Keratinocyte (primary cell): ENCODE measurements at regions not wholly inside any gene's neighbourhood (a gene's known extent, or its start where the extent isn't known, plus 50 kb on each side); places are given as distances from the start of the nearest gene placed in this dataset.

ENCODE experiments used
- DNase-seq: peaks from one replicate; pipeline ENCODE4 v3.0.0-alpha.2; 2011; ENCODE audit warnings: low read depth, missing footprints, low spot score
- FAIRE-seq: peaks from 2 replicates; lab custom pipeline; 2011; peaks lifted over from hg19 to GRCh38; lab: Jason Lieb, UNC
- H2AFZ ChIP-seq: 2 replicates; pipeline ENCODE4 v1.6.0; 2012; ENCODE audit warnings: low read length, control low read depth, inconsistent platforms; ENCODE audit not compliant: control insufficient read depth
- H3K27ac ChIP-seq: 2 replicates; pipeline ENCODE4 v1.5.1; 2011; ENCODE audit warnings: low read length; ENCODE audit not compliant: control insufficient read depth, insufficient read depth
- H3K27me3 ChIP-seq: 3 replicates; pipeline ENCODE4 v1.6.0; 2011; ENCODE audit warnings: low read length; ENCODE audit not compliant: control insufficient read depth, insufficient read depth; ENCODE audit errors: extremely low read depth
- H3K36me3 ChIP-seq, 2 experiments: 2 replicates in 1 of 2; 3 replicates in 1 of 2; pipeline ENCODE4 v1.5.1; 2011; ENCODE audit warnings: low read length in 2 of 2, mild to moderate bottlenecking in 1 of 2; ENCODE audit not compliant: control insufficient read depth in 2 of 2, insufficient read depth in 2 of 2; ENCODE audit errors: extremely low read depth in 1 of 2
- H3K4me1 ChIP-seq: 3 replicates; pipeline ENCODE4 v1.5.1; 2011; ENCODE audit warnings: low read length; ENCODE audit not compliant: control insufficient read depth, insufficient read depth; ENCODE audit errors: extremely low read depth
- H3K4me2 ChIP-seq: 3 replicates; pipeline ENCODE4 v1.6.0; 2011; ENCODE audit warnings: low read depth, low read length; ENCODE audit not compliant: control insufficient read depth, insufficient read depth; ENCODE audit errors: extremely low read depth
- H3K4me3 ChIP-seq, 3 experiments: fragments of 200-600 bp in 1 of 3; sonication (generic) in 1 of 3; 2 replicates in 2 of 3; 3 replicates in 1 of 3; pipeline ENCODE4 v1.5.1; 2011 to 2016; ENCODE audit warnings: low read length in 3 of 3, mild to moderate bottlenecking in 3 of 3, control low read depth in 2 of 3, inconsistent platforms in 1 of 3, low read depth in 1 of 3, mixed read lengths in 1 of 3, mixed run types in 1 of 3, moderate library complexity in 1 of 3; ENCODE audit not compliant: control insufficient read depth in 2 of 3, insufficient read depth in 2 of 3; ENCODE audit errors: extremely low read depth in 1 of 3
- H3K79me2 ChIP-seq: 2 replicates; pipeline ENCODE4 v1.6.0; 2012; ENCODE audit warnings: low read length; ENCODE audit not compliant: control insufficient read depth, insufficient read depth
- H3K9ac ChIP-seq: 3 replicates; pipeline ENCODE4 v1.6.0; 2011; ENCODE audit warnings: low read length; ENCODE audit not compliant: control insufficient read depth, insufficient read depth; ENCODE audit errors: extremely low read depth
- H3K9me1 ChIP-seq: 3 replicates; pipeline ENCODE4 v1.6.0; 2011; ENCODE audit warnings: low read length; ENCODE audit not compliant: control insufficient read depth, insufficient read depth; ENCODE audit errors: extremely low read depth
- H3K9me3 ChIP-seq: 2 replicates; pipeline ENCODE4 v1.5.1; 2012; ENCODE audit warnings: low read depth, low read length; ENCODE audit not compliant: control insufficient read depth
- H4K20me1 ChIP-seq: 3 replicates; pipeline ENCODE4 v1.6.0; 2011; ENCODE audit warnings: low read length; ENCODE audit not compliant: control insufficient read depth, insufficient read depth; ENCODE audit errors: extremely low read depth
- EZH2 ChIP-seq: IDR thresholded peaks from one replicate; pipeline ENCODE4 v1.6.1; 2012; ENCODE audit warnings: inconsistent platforms, mild to moderate bottlenecking, low read length, moderate library complexity
- dilution Hi-C: fragments of 300-500 bp; cut with MboI; formaldehyde crosslinking; loops from one replicate; pipeline ENCODE4 v1.7.0; 2020; ENCODE audit warnings: low sequenced_read_pairs; ENCODE audit not compliant: extremely low pct_ligation_motif_present
- TF ChIP-seq, protein P1 (sequence below), 3 experiments: IDR thresholded peaks in 1 of 3; conservative IDR thresholded peaks in 1 of 3; optimal IDR thresholded peaks in 1 of 3; 2 replicates in 2 of 3; 3 replicates in 1 of 3; pipeline versions ENCODE3 to v1.5.1; 2011; ENCODE audit warnings: low read length in 3 of 3, mild to moderate bottlenecking in 3 of 3, moderate library complexity in 2 of 3, control low read depth in 1 of 3, inconsistent platforms in 1 of 3; ENCODE audit not compliant: insufficient read depth in 2 of 3; ENCODE audit errors: extremely low read depth in 1 of 3

DNA sequence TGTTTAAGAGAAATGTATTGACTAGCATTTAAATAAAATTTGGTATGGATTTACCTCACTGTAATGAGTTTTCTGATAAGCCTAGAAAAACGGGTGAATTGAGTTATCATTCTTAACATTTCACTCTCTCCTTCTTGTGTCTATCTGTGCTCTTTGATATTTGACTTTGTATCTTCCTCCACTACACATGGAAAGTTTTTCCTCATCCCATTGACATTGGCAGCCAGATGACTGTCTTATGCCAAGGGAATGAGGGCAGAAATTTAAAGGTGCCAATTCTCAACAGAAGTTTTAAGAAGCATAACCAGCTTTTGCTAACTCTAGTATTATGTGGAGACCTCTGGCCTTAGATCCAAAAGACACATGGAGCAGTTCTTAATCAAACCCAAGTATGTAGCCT is 376.6 kb downstream of the DSEL start:
- H3K9me3 ChIP-seq, result no peaks in the 10 kb centered on the region
- no peak overlapping the region for H2AFZ ChIP-seq
- no peak for TF ChIP-seq EZH2
- TF ChIP-seq, protein P1, sequence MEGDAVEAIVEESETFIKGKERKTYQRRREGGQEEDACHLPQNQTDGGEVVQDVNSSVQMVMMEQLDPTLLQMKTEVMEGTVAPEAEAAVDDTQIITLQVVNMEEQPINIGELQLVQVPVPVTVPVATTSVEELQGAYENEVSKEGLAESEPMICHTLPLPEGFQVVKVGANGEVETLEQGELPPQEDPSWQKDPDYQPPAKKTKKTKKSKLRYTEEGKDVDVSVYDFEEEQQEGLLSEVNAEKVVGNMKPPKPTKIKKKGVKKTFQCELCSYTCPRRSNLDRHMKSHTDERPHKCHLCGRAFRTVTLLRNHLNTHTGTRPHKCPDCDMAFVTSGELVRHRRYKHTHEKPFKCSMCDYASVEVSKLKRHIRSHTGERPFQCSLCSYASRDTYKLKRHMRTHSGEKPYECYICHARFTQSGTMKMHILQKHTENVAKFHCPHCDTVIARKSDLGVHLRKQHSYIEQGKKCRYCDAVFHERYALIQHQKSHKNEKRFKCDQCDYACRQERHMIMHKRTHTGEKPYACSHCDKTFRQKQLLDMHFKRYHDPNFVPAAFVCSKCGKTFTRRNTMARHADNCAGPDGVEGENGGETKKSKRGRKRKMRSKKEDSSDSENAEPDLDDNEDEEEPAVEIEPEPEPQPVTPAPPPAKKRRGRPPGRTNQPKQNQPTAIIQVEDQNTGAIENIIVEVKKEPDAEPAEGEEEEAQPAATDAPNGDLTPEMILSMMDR (optimal IDR thresholded peaks at IDR 0.05 in 1 of 3, IDR thresholded peaks at IDR 0.05 in 1 of 3, conservative IDR thresholded peaks at IDR 0.05 in 1 of 3; ENCODE audit: extremely low read depth in 1 of 3, insufficient read depth in 2 of 3, low read length in 3 of 3), result no peak
- no peak overlapping the region for H3K4me2 ChIP-seq
- FAIRE-seq, result no peak
- no peaks in the 10 kb centered on the region for H3K4me1 ChIP-seq
- no peaks in the 10 kb centered on the region for H4K20me1 ChIP-seq
- H3K36me3 ChIP-seq, result no peaks in the 10 kb centered on the region
- dilution Hi-C loops, result no loop called here
- H3K27ac ChIP-seq, result no peak overlapping the region
- DNase-seq, result no peak
- H3K9me1 ChIP-seq, result no peaks in the 10 kb centered on the region
- H3K4me3 ChIP-seq, result no peak overlapping the region
- H3K9ac ChIP-seq, result no peak overlapping the region
- no peaks in the 10 kb centered on the region for H3K79me2 ChIP-seq
- no peaks in the 10 kb centered on the region for H3K27me3 ChIP-seq

DNA sequence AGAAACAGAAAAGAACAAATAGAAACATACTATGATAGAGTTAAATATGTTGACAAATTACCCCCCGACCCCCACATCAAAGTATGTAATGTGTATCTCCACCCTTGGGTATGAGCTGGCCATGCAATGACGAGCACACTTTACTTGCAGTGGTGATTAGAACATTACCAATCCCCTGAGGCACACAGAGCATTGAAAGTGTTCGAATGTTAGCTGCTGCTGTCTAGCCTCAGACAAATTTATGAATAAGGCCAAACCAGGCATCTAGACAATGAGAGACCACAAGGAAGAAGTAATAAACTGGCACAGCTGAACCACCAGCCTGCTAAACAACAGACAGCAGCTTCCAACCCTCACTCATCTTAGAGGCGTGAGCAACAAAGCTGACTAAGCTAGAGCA is 380.5 kb downstream of the DSEL start:
- no peaks in the 10 kb centered on the region for H3K27me3 ChIP-seq
- dilution Hi-C loops, result no loop called here
- no peak for DNase-seq
- no peak overlapping the region for H3K4me3 ChIP-seq
- no peaks in the 10 kb centered on the region for H4K20me1 ChIP-seq
- no peaks in the 10 kb centered on the region for H3K36me3 ChIP-seq
- H3K4me1 ChIP-seq, result no peaks in the 10 kb centered on the region
- TF ChIP-seq EZH2, result no peak
- TF ChIP-seq, protein P1 (optimal IDR thresholded peaks at IDR 0.05 in 1 of 3, IDR thresholded peaks at IDR 0.05 in 1 of 3, conservative IDR thresholded peaks at IDR 0.05 in 1 of 3; ENCODE audit: extremely low read depth in 1 of 3, insufficient read depth in 2 of 3, low read length in 3 of 3), result no peak
- no peaks in the 10 kb centered on the region for H3K9me1 ChIP-seq
- no peak for FAIRE-seq
- no peaks in the 10 kb centered on the region for H3K9me3 ChIP-seq
- no peak overlapping the region for H3K27ac ChIP-seq
- no peaks in the 10 kb centered on the region for H3K79me2 ChIP-seq
- no peak overlapping the region for H3K4me2 ChIP-seq
- no peak overlapping the region for H2AFZ ChIP-seq
- no peak overlapping the region for H3K9ac ChIP-seq
